Stomach (tissue), 4 donors: ENCODE measurements at regions not wholly inside any gene's neighbourhood (a gene's known extent, or its start where the extent isn't known, plus 50 kb on each side); places are given as distances from the start of the nearest gene placed in this dataset.

ENCODE experiments used
- EP300 ChIP-seq: sonication (generic); formaldehyde crosslinking; IDR thresholded peaks from one replicate; pipeline ENCODE4 v1.6.1; 2017; ENCODE audit warnings: antibody characterized with exemption
- POLR2A ChIP-seq, 4 donors: fragments of 450-650 bp; IDR thresholded peaks; one replicate each; pipeline ENCODE4 v1.6.1; 2016; ENCODE audit warnings: antibody characterized with exemption in 4 of 4, control low read depth in 2 of 4, mild to moderate bottlenecking in 1 of 4, moderate library complexity in 1 of 4
- TF ChIP-seq, protein P1 (sequence below), 7 experiments: fragments of 450-650 bp in 4 of 7; fragments of 200-600 bp in 3 of 7; sonication (generic) in 3 of 7; IDR thresholded peaks; one replicate each; pipeline ENCODE4 v1.5.1; 2016 to 2019; ENCODE audit warnings: antibody characterized with exemption in 7 of 7, control low read depth in 2 of 7, mild to moderate bottlenecking in 1 of 7

GRCh38 chr2:76323381-76323780 lies 612.7 kb upstream of the GCFC2 start:
- TF ChIP-seq, protein P1, sequence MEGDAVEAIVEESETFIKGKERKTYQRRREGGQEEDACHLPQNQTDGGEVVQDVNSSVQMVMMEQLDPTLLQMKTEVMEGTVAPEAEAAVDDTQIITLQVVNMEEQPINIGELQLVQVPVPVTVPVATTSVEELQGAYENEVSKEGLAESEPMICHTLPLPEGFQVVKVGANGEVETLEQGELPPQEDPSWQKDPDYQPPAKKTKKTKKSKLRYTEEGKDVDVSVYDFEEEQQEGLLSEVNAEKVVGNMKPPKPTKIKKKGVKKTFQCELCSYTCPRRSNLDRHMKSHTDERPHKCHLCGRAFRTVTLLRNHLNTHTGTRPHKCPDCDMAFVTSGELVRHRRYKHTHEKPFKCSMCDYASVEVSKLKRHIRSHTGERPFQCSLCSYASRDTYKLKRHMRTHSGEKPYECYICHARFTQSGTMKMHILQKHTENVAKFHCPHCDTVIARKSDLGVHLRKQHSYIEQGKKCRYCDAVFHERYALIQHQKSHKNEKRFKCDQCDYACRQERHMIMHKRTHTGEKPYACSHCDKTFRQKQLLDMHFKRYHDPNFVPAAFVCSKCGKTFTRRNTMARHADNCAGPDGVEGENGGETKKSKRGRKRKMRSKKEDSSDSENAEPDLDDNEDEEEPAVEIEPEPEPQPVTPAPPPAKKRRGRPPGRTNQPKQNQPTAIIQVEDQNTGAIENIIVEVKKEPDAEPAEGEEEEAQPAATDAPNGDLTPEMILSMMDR (IDR thresholded peaks at IDR 0.05), result no peak
- TF ChIP-seq EP300 (no peak), POLR2A (IDR thresholded peaks at IDR 0.05) (no peak)
